Peyer's patch (tissue), 4 donors: ENCODE measurements at regions not wholly inside any gene's neighbourhood (a gene's known extent, or its start where the extent isn't known, plus 50 kb on each side); places are given as distances from the start of the nearest gene placed in this dataset.

Source experiments
- CTCF ChIP-seq, 6 experiments: fragments of 450-650 bp in 4 of 6; fragments of 200-600 bp in 2 of 6; sonication (generic) in 1 of 6; IDR thresholded peaks; one replicate each; pipeline ENCODE4 v1.5.1; 2017 to 2019; ENCODE audit warnings: antibody characterized with exemption in 6 of 6, mild to moderate bottlenecking in 3 of 6, moderate library complexity in 1 of 6
- POLR2A ChIP-seq, 2 donors: fragments of 450-650 bp; IDR thresholded peaks; one replicate each; pipeline ENCODE4 v1.5.1; 2017; ENCODE audit warnings: antibody characterized with exemption in 2 of 2, mild to moderate bottlenecking in 2 of 2, moderate library complexity in 2 of 2

- TF ChIP-seq CTCF (IDR thresholded peaks at IDR 0.05), result no peak
- no peak for TF ChIP-seq POLR2A (IDR thresholded peaks at IDR 0.05)
Measured at GRCh38 chr4:57875829-57876392, 765.7 kb upstream of the IGFBP7 start.
